ENCODE measurements at regions not wholly inside any gene's neighbourhood (a gene's known extent, or its start where the extent isn't known, plus 50 kb on each side); places are given as distances from the start of the nearest gene placed in this dataset.

- no peaks in the 10 kb centered on the region for H3K9me3 ChIP-seq (ENCODE audit: control insufficient read depth, insufficient read depth, low read depth, low read length)
- no peak for TF ChIP-seq ZNF645 (tag by site-specific recombination; IDR thresholded peaks at IDR 0.05)
- no peak for TF ChIP-seq ZNF571 (tag by site-specific recombination; IDR thresholded peaks at IDR 0.05)
- TF ChIP-seq REPIN1 (tag by site-specific recombination; IDR thresholded peaks at IDR 0.05; ENCODE audit: low read depth): no peak
- TF ChIP-seq ZNF768 (tag by site-specific recombination; IDR thresholded peaks at IDR 0.05): no peak
- no peak for TF ChIP-seq TRIM28 (IDR thresholded peaks at IDR 0.05; ENCODE audit: borderline replicate concordance, low read length)
- no peaks in the 10 kb centered on the region for H3K4me1 ChIP-seq (ENCODE audit: control insufficient read depth, insufficient read depth, low read length)
- ChIA-PET CTCF (interaction anchor here (0.6 kb wide), 1 partner anchor 148 kb away, joined by 3 read pairs; no protein-coding TSS in a partner anchor), POLR2A (no interaction called here)
- no peaks in the 10 kb centered on the region for H3K36me3 ChIP-seq (ENCODE audit: control insufficient read depth in 2 of 2, insufficient read depth in 1 of 2, low read length in 2 of 2)
- H3K27ac ChIP-seq (ENCODE audit: extremely low read depth, low read depth, low read length): no peak overlapping the region
- no peak overlapping the region for H3K4me3 ChIP-seq (ENCODE audit: low read depth, low read length)
Observed at GRCh38 chr2:120477831-120478481, 132.0 kb downstream of the INHBB start.

GRCh38 chr2:120480346-120480902 lies 134.5 kb downstream of the INHBB start:
- H3K27ac ChIP-seq (ENCODE audit: extremely low read depth, low read depth, low read length): no peak overlapping the region
- no peaks in the 10 kb centered on the region for H3K36me3 ChIP-seq (ENCODE audit: control insufficient read depth in 2 of 2, insufficient read depth in 1 of 2, low read length in 2 of 2)

GRCh38 chr2:120480903-120481445 lies 135.0 kb downstream of the INHBB start:
- Histone ChIP-seq H3K27ac (ENCODE audit: extremely low read depth, low read depth, low read length) (no peak overlapping the region), H3K36me3 (ENCODE audit: control insufficient read depth in 2 of 2, insufficient read depth in 1 of 2, low read length in 2 of 2) (no peaks in the 10 kb centered on the region), H3K4me3 (ENCODE audit: low read depth, low read length) (no peak overlapping the region), H3K9me3 (ENCODE audit: control insufficient read depth, insufficient read depth, low read depth, low read length) (no peaks in the 10 kb centered on the region), H3K4me1 (ENCODE audit: control insufficient read depth, insufficient read depth, low read length) (no peaks in the 10 kb centered on the region)
- CTCF ChIA-PET: interaction anchor here (0.6 to 0.7 kb wide), 2 partner anchors 44 to 478 kb away, joined by 3 read pairs; no protein-coding TSS in a partner anchor
- TF ChIP-seq ZSCAN18 (tag by site-specific recombination; IDR thresholded peaks at IDR 0.05): no peak
- TF ChIP-seq HOXD13 (CRISPR knock-in tag; IDR thresholded peaks at IDR 0.05; ENCODE audit: borderline replicate concordance): no peak
- TF ChIP-seq ZSCAN4 (tag by site-specific recombination; IDR thresholded peaks at IDR 0.05): peak; percentile 88
- no peak for TF ChIP-seq ZXDB (tag by site-specific recombination; IDR thresholded peaks at IDR 0.05)
- no peak for TF ChIP-seq BCL11B (tag by site-specific recombination; IDR thresholded peaks at IDR 0.05; ENCODE audit: low read depth)
- TF ChIP-seq ZBTB1 (tag by site-specific recombination; IDR thresholded peaks at IDR 0.05): no peak
- no peak for TF ChIP-seq ZNF37A (tag by site-specific recombination; IDR thresholded peaks at IDR 0.05)
- no peak for TF ChIP-seq ZNF580 (tag by site-specific recombination; IDR thresholded peaks at IDR 0.05)
- TF ChIP-seq PRDM1 (tag by site-specific recombination; IDR thresholded peaks at IDR 0.05): peak; percentile 99
- POLR2A ChIA-PET: interaction anchor here (1.2 kb wide), 1 partner anchor 17 kb away, joined by 3 read pairs; no protein-coding TSS in a partner anchor

More at GRCh38 chr2:120480346-120480902, 134.5 kb downstream of the INHBB start:
- Histone ChIP-seq H3K4me3 (ENCODE audit: low read depth, low read length) (no peak overlapping the region), H3K4me1 (ENCODE audit: control insufficient read depth, insufficient read depth, low read length) (no peaks in the 10 kb centered on the region), H3K9me3 (ENCODE audit: control insufficient read depth, insufficient read depth, low read depth, low read length) (no peaks in the 10 kb centered on the region)
- no peak for TF ChIP-seq ZNF560 (tag by site-specific recombination; IDR thresholded peaks at IDR 0.05; ENCODE audit: borderline replicate concordance)
- TF ChIP-seq ZIC2 (tag by site-specific recombination; IDR thresholded peaks at IDR 0.05): peak; percentile 35; the same call in 1 of the 2 replicates
- CTCF ChIA-PET: interaction anchor here (1.0 kb wide), 1 partner anchor 73 kb away, joined by 3 read pairs; no protein-coding TSS in a partner anchor
- POLR2A ChIA-PET: no interaction called here
